HG03442 (cell line): ENCODE measurements at regions not wholly inside any gene's neighbourhood (a gene's known extent, or its start where the extent isn't known, plus 50 kb on each side); places are given as distances from the start of the nearest gene placed in this dataset.
A peak's percentile ranks its signal among the peaks of the same experiment; 100 is the strongest.
"Not testable (repeated sequence)": the region's sequence is repeated elsewhere in the genome, so short reads cannot be mapped to it uniquely, and the experiment has no call there.

Source experiments
- ATAC-seq: cut with Tn5 transposase; IDR thresholded peaks from one replicate; pipeline ENCODE4 v1.9.1; 2021; ENCODE audit warnings: mild to moderate bottlenecking, moderate library complexity; ENCODE audit not compliant: unreplicated experiment

DNA sequence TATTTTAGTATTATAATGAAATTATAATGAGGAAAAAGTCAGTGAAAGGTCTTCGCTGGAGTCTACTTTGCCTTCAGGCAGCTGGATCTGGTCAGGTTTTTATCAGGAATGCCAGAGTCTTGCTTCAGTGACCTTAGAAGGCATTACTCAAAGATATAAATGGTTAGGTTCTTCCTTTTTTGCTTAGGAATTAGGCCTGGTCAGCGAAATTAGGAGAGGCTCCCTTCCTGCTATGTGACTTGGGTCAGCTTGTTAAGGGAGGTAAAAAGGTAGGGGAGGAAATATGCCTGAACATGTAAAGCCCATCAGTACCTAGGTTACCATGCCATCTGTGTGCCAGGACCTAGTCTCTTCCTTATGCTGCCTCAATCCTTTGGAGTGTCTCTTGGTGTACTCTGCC is 115.1 kb downstream of the OTOR start:
- ATAC-seq = no peak

DNA sequence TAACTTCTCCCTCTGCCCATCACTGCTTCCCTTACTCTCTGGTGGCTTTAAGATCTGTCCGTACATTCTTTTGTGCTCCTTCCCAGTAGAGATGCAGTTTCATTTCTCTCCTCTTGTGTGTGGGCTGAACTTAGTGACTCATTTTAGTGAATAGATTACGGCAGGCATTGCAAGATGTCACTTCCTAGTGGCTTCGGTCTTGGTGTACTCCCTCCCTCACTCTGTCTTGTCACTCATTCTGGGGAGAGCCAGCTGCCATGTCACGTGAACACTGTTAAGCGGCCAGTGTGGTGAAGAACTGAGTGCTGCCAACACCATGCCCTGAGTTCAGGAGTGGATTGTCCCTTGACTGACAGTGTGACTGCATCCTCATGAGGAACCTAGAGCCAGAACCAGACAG is 115.9 kb downstream of the OTOR start:
- ATAC-seq = peak; percentile 50

DNA sequence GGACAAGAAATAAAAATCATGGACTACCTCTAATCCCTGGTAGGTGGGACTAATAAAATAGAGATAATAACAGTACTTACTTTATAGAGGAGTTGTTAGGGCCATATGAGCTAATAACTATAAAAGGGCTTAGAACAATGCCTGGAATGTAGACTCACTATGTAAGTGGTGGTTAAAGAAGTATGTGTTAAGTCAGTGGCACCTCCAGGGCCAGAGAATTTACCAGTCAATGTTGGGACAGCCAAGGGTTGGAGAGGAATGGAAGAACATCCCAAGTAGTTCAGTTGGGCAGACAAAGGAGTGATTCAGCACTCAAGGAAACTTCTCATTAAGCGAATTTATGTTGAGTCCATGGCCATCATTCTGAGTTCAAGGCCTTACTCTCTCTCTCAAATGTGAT is 116.8 kb downstream of the OTOR start:
- ATAC-seq = no peak

- ATAC-seq = no peak
Measured at GRCh38 chr20:16865406-16865805, 117.2 kb downstream of the OTOR start.

GRCh38 chr20:16873124-16873523 is 125.0 kb downstream of the OTOR start:
- not testable (repeated sequence) for ATAC-seq

- ATAC-seq = no peak
Measured at GRCh38 chr20:16877053-16877554, 128.9 kb downstream of the OTOR start.

- no peak for ATAC-seq
Measured at GRCh38 chr20:16885746-16886145, 137.6 kb downstream of the OTOR start.

- no peak for ATAC-seq
Measured at GRCh38 chr20:16898433-16898832, 150.3 kb downstream of the OTOR start.

- no peak for ATAC-seq
Measured at GRCh38 chr20:16902662-16903061, 154.5 kb downstream of the OTOR start.

DNA sequence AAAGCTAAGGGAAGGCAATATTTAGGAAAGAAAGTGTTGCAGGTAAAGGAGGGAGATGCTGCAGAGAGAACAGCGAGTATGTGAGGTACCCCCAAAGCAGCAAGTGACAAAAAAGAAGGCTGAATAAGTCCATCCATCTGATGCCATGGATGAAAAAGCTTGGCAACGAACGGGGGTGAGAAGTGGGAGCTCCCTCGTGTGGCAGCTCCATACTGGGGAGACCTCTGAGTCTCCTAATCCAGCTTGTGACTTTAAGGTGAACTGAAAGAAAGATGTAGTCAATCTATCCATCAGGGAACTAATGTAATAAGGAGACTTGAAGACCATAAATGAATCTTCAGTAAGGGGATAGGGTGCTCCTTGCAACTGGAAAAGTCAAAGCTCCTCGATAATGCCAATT is 156.6 kb downstream of the OTOR start:
- no peak for ATAC-seq

DNA sequence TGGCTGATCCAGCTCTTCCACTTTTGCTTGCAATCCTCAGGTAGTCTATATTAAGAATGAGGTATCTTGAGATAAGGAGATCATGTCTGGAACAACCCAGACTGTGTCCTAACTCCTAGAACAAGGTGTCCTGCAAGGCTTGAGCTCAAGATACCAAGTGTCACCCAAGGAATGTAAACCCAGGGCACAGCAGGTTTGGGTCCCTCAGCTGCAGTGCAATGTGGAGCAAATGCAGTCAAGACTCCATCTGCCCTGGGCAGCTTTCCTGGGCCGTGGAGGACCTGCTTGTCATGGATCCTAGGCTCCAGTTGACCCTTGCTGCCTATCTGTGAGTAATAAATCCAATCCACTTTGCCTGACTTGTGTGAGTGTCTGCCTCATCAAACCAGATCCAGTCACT is 166.1 kb downstream of the OTOR start:
- no peak for ATAC-seq

DNA sequence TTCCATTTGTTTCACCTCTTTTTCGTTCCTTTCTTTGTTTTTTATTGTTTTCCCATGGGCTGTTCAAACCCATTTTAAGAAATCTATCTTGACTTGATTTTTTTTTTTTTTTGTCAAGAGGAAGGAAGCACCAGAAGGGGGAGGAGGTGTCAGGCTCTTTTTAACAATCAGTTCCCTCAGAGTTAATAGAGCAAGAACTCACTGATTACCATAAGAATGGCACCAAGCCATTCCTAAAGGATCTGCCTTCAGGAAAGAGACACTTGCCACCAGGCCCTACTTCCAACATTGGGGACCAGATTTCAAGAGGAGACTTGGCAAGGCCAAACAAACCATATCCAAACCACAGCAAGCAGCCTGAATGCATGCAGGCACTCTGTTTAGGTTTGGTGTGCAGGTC is 168.0 kb downstream of the OTOR start:
- ATAC-seq = no peak

GRCh38 chr20:16917636-16918035 is 169.5 kb downstream of the OTOR start:
- no peak for ATAC-seq

DNA sequence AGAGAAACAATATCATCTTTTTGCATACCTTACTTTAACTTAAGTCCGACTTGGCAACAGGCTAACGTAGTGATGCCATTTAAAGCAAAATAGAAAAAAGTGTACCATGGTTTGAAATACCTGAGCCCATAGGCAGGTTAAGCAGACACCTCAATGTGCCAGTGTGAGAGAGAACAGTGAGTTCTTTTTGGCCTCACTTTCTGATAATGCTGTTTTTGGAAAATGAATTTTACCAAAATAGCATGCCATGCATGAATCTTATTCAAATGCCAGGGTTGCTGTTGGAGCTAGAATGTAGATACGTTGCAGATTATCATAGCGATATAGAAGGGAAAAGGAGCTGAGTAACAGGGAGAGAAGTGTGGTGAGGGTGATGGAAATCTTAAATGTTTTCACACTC is 170.2 kb downstream of the OTOR start:
- no peak for ATAC-seq

GRCh38 chr20:16919841-16920240 is 171.7 kb downstream of the OTOR start:
- ATAC-seq = no peak

- no peak for ATAC-seq
Measured at GRCh38 chr20:16922834-16923233, 174.7 kb downstream of the OTOR start.

- ATAC-seq = no peak
Measured at GRCh38 chr20:16926626-16927430, 178.7 kb downstream of the OTOR start.

- ATAC-seq = no peak
Measured at GRCh38 chr20:16929756-16930155, 181.6 kb downstream of the OTOR start.

- ATAC-seq = no peak
Measured at GRCh38 chr20:16930656-16931055, 182.5 kb downstream of the OTOR start.

DNA sequence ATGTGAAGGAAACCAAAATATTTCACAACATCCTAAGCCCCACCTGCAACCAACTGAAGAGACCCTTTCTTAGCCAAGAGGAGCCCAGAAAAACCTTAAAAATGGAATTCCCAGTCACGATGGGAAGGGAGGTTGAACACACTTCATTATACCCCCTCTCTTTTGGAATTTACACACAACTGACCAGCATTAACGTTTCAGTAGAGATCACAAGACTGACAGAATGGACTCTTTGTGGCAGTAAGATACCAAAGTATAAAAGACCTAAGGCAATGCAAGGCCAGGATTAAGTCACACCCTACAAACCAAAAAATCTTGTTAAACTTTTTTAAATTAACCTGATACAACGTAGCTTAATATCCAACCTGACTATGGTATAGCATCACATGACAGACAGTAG is 190.9 kb downstream of the OTOR start:
- no peak for ATAC-seq

DNA sequence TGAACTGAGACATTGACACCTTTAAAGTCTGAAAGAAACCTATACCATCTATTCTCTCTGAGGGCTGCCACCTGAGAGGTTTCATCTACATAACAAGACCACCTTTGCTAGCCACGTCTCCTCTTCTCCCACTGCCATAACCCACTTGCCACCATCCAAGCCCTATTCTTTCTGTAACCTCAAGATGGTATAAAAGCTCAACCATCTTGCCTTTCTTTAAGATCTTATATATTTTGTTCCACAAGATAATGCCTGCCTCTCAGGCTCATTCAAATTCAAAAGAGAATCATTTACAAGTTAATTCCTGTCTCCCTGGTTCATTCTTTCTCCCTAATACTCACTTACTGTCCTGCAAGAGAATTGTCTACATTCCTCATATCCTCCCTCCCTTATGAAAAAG is 192.5 kb downstream of the OTOR start:
- ATAC-seq = no peak

- ATAC-seq = no peak
Measured at GRCh38 chr20:16942051-16942450, 193.9 kb downstream of the OTOR start.

DNA sequence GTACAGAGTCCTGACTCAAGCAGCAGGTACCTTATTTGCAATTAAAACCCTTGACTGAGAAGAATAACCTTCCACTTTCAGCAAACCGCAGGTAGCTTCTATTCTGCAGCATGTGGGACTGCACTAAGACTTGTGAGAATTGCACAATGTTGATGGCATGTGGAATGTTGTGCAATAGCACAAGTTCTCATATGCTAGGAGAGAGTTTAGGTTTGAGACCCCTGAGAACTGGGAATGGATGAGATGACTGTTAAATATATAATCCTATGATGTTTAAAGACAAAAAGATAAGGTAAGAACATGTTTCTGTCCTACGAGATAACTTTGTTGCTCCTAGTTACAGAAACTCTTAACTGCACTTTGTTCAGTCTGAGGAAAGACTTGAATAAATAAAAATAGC is 194.6 kb downstream of the OTOR start:
- no peak for ATAC-seq
